GM12891 (cell line): ENCODE measurements at regions not wholly inside any gene's neighbourhood (a gene's known extent, or its start where the extent isn't known, plus 50 kb on each side); places are given as distances from the start of the nearest gene placed in this dataset.

ENCODE experiments used
- PAX5 ChIP-seq: IDR thresholded peaks from 2 replicates; pipeline ENCODE4 v1.6.1; 2011; ENCODE audit warnings: low read length, moderate library complexity, mild to moderate bottlenecking; ENCODE audit not compliant: insufficient read depth, severe bottlenecking
- POLR2A ChIP-seq: IDR thresholded peaks from 2 replicates; pipeline ENCODE4 v1.6.1; 2011; ENCODE audit warnings: low read depth, low read length, control low read depth
- POLR2AphosphoS5 ChIP-seq: IDR thresholded peaks from 2 replicates; pipeline ENCODE4 v1.6.1; 2011; ENCODE audit warnings: low read depth, low read length, control low read depth
- POU2F2 ChIP-seq: IDR thresholded peaks from 2 replicates; pipeline ENCODE4 v1.6.1; 2011; ENCODE audit warnings: low read depth, mild to moderate bottlenecking, control low read depth, low read length, moderate library complexity
- SPI1 ChIP-seq: IDR thresholded peaks from 2 replicates; pipeline ENCODE4 v1.6.1; 2011; ENCODE audit warnings: low read depth, low read length, control low read depth
- TAF1 ChIP-seq: IDR thresholded peaks from 2 replicates; pipeline ENCODE4 v1.6.1; 2011; ENCODE audit warnings: low read depth, low read length, control low read depth

- TF ChIP-seq POLR2AphosphoS5 (no peak), SPI1 (no peak), POLR2A (no peak), TAF1 (no peak), POU2F2 (no peak), PAX5 (no peak)
Observed at GRCh38 chr4:60657041-60657440, 543.1 kb upstream of the ADGRL3 start.
